ENCODE measurements at regions not wholly inside any gene's neighbourhood (a gene's known extent, or its start where the extent isn't known, plus 50 kb on each side); places are given as distances from the start of the nearest gene placed in this dataset.

DNA sequence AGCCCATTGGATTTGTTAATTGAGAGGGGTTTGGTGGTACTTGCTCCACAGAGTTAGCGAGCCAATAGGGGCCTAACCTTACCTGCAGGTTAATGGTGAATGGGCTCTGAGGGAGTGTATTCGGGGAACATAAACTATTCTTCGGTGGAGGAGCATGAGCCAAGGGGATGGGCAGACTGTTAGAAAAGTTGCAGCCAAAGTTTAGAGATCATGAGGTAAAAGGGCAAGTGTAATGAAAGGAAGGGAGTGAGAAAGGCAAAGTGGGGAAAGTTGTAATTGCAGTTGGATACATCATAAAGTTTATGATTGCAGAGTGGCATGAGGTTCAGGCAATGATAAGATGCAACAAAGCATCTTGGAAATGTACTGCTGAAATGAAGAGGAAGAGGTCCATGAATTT, 142.1 kb upstream of the TBX18 start:
- no peak overlapping the region for H3K4me3 ChIP-seq (ENCODE audit: low read depth, low read length)
- H3K36me3 ChIP-seq (ENCODE audit: control insufficient read depth, insufficient read depth, low read length): no peaks in the 10 kb centered on the region
- BruUV-seq (replicated peaks): no TSS peak
- no peak overlapping the region for H3K27ac Mint-ChIP-seq (ENCODE audit: unreplicated experiment)
- H3K36me3 Mint-ChIP-seq (ENCODE audit: insufficient read depth, unreplicated experiment): no peaks in the 10 kb centered on the region
- intact Hi-C loops (cut with micrococcal nuclease; ENCODE audit: unreplicated experiment): no loop called here
- TF ChIP-seq, protein P1, sequence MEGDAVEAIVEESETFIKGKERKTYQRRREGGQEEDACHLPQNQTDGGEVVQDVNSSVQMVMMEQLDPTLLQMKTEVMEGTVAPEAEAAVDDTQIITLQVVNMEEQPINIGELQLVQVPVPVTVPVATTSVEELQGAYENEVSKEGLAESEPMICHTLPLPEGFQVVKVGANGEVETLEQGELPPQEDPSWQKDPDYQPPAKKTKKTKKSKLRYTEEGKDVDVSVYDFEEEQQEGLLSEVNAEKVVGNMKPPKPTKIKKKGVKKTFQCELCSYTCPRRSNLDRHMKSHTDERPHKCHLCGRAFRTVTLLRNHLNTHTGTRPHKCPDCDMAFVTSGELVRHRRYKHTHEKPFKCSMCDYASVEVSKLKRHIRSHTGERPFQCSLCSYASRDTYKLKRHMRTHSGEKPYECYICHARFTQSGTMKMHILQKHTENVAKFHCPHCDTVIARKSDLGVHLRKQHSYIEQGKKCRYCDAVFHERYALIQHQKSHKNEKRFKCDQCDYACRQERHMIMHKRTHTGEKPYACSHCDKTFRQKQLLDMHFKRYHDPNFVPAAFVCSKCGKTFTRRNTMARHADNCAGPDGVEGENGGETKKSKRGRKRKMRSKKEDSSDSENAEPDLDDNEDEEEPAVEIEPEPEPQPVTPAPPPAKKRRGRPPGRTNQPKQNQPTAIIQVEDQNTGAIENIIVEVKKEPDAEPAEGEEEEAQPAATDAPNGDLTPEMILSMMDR (IDR thresholded peaks at IDR 0.05; ENCODE audit: insufficient read depth in 1 of 2, low read depth in 1 of 2, low read length in 1 of 2, severe bottlenecking in 1 of 2, unreplicated experiment in 1 of 2): no peak
- H3K4me1 ChIP-seq: no peaks in the 10 kb centered on the region
- POLR2A ChIA-PET: no interaction called here
- H3K4me3 Mint-ChIP-seq (ENCODE audit: unreplicated experiment): no peak overlapping the region
- CTCF ChIA-PET: no interaction called here
- H3K9me3 Mint-ChIP-seq (ENCODE audit: unreplicated experiment): no peaks in the 10 kb centered on the region
- no peaks in the 10 kb centered on the region for H3K27me3 ChIP-seq (replicated peaks; ENCODE audit: control insufficient read depth, insufficient read depth, low read length)
- no peaks in the 10 kb centered on the region for H3K4me1 Mint-ChIP-seq (ENCODE audit: low read depth, unreplicated experiment)
- no peak for DNase-seq
- H3K27me3 Mint-ChIP-seq (ENCODE audit: insufficient read depth, unreplicated experiment): no peaks in the 10 kb centered on the region
- no peaks in the 10 kb centered on the region for H3K9me3 ChIP-seq

DNA sequence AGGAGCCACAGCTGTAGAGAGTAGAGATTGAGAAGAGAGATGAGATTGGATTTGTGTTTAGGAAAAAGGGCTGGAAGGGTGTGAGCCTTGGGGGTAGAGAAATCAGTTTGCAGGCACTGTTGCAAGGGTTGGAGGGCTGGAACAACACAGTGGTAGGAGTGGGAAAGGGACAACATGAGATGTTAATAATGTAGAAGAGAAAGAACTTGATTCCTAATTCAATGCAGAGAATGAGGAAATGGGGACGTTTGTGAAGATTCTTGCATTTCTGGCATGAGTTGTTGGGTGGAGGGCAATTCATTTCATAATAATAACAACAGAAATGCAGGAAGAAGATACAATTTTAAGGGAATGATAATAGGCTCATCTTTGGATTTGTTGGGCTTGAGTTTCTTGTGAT, 141.4 kb upstream of the TBX18 start:
- H3K4me1 Mint-ChIP-seq (ENCODE audit: low read depth, unreplicated experiment): no peaks in the 10 kb centered on the region
- DNase-seq: no peak
- no peak overlapping the region for H3K27ac Mint-ChIP-seq (ENCODE audit: unreplicated experiment)
- no peak overlapping the region for H3K4me3 ChIP-seq (ENCODE audit: low read depth, low read length)
- ChIA-PET POLR2A (no interaction called here), CTCF (no interaction called here)
- no peaks in the 10 kb centered on the region for H3K9me3 ChIP-seq
- H3K27me3 Mint-ChIP-seq (ENCODE audit: insufficient read depth, unreplicated experiment): no peaks in the 10 kb centered on the region
- intact Hi-C loops (cut with micrococcal nuclease; ENCODE audit: unreplicated experiment): no loop called here
- H3K36me3 ChIP-seq (ENCODE audit: control insufficient read depth, insufficient read depth, low read length): no peaks in the 10 kb centered on the region
- no peak overlapping the region for H3K4me3 Mint-ChIP-seq (ENCODE audit: unreplicated experiment)
- TF ChIP-seq, protein P1 (IDR thresholded peaks at IDR 0.05; ENCODE audit: insufficient read depth in 1 of 2, low read depth in 1 of 2, low read length in 1 of 2, severe bottlenecking in 1 of 2, unreplicated experiment in 1 of 2): no peak
- no TSS peak for BruUV-seq (replicated peaks)
- no peaks in the 10 kb centered on the region for H3K36me3 Mint-ChIP-seq (ENCODE audit: insufficient read depth, unreplicated experiment)
- H3K4me1 ChIP-seq: no peaks in the 10 kb centered on the region
- no peaks in the 10 kb centered on the region for H3K9me3 Mint-ChIP-seq (ENCODE audit: unreplicated experiment)
- H3K27me3 ChIP-seq (replicated peaks; ENCODE audit: control insufficient read depth, insufficient read depth, low read length): no peaks in the 10 kb centered on the region

DNA sequence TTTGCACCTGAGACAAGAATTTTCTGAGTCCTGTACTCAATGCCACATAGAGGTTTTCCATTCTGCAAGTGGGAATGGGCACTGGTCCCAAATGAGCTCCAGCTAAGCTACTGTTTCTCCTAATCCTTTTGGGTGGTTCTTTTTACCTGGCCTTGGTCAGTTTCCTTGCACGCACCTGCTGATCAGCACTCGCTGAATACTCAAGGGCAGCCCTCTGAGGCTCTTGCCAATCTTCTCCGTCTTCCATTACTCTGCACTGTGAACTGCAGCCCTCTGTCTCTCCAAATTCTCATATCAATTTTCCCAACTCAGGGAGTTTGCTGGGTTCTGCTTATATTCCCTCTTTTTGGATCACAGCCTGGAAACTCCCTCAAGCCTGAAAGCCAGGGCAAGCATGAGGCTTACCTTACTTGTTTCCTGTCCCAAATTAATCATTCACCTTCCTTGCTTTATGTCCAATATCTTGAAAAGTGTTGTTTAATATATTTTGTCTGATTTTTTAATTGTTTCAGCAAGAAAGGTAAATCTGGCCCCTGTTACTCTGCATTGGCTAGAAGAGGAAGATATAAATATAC, 138.0 kb upstream of the TBX18 start:
- no peaks in the 10 kb centered on the region for H3K4me1 Mint-ChIP-seq (ENCODE audit: low read depth, unreplicated experiment)
- no peaks in the 10 kb centered on the region for H3K9me3 Mint-ChIP-seq (ENCODE audit: unreplicated experiment)
- no peak for DNase-seq
- Histone ChIP-seq H3K27me3 (replicated peaks; ENCODE audit: control insufficient read depth, insufficient read depth, low read length) (no peaks in the 10 kb centered on the region), H3K4me1 (no peaks in the 10 kb centered on the region), H3K9me3 (no peaks in the 10 kb centered on the region), H3K36me3 (ENCODE audit: control insufficient read depth, insufficient read depth, low read length) (no peaks in the 10 kb centered on the region), H3K4me3 (ENCODE audit: low read depth, low read length) (no peak overlapping the region)
- intact Hi-C loops (cut with micrococcal nuclease; ENCODE audit: unreplicated experiment): no loop called here
- TF ChIP-seq, protein P1 (IDR thresholded peaks at IDR 0.05; ENCODE audit: insufficient read depth in 1 of 2, low read depth in 1 of 2, low read length in 1 of 2, severe bottlenecking in 1 of 2, unreplicated experiment in 1 of 2): no peak
- no peak overlapping the region for H3K27ac Mint-ChIP-seq (ENCODE audit: unreplicated experiment)
- no peaks in the 10 kb centered on the region for H3K36me3 Mint-ChIP-seq (ENCODE audit: insufficient read depth, unreplicated experiment)
- CTCF ChIA-PET: no interaction called here
- H3K27me3 Mint-ChIP-seq (ENCODE audit: insufficient read depth, unreplicated experiment): no peaks in the 10 kb centered on the region
- H3K4me3 Mint-ChIP-seq (ENCODE audit: unreplicated experiment): no peak overlapping the region
- POLR2A ChIA-PET: no interaction called here
- no TSS peak for BruUV-seq (replicated peaks)
